ENCODE measurements at regions not wholly inside any gene's neighbourhood (a gene's known extent, or its start where the extent isn't known, plus 50 kb on each side); places are given as distances from the start of the nearest gene placed in this dataset.

DNA sequence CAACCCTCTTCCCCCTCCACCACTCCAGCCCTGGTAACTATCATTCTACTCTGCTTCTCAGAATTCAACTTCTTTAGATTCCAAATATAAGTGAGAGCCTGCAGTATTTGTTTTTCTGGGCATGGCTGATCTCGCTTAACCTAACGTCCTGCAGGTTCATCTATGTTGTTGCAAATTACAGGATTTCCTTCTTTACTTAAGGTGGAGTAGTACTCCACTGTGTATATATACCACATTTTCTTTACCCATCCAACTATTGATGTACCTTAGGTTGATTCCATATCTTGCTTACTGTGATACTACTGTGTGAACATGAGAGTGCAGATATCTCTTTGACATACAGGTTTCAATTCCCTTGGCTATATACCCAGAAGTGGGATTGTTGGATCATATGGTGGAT is 106.3 kb upstream of the ZNF366 start:
- H3K27me3 ChIP-seq, result no peaks in the 10 kb centered on the region
- 86 to 95% (median 88%) methylated on average over 2 of the region's 2 CpGs for WGBS, 4 donors
- no peak overlapping the region for H3K4me3 ChIP-seq

GRCh38 chr5:72612810-72613209 is 105.6 kb upstream of the ZNF366 start:
- intact Hi-C loops (cut with DNase I), result no loop called here
- Histone ChIP-seq H3K9me3 (replicated peaks in 1 of 3) (no peaks in the 10 kb centered on the region), H3K27me3 (no peaks in the 10 kb centered on the region), H3K4me1 (replicated peaks in 1 of 2) (peaks cover 0 to 3% of the 10 kb centered on the region in 2 donors), H3K36me3 (replicated peaks in 1 of 2) (no peaks in the 10 kb centered on the region), H3K27ac (no peak overlapping the region), H3K4me3 (no peak overlapping the region)
- TF ChIP-seq, protein P1, sequence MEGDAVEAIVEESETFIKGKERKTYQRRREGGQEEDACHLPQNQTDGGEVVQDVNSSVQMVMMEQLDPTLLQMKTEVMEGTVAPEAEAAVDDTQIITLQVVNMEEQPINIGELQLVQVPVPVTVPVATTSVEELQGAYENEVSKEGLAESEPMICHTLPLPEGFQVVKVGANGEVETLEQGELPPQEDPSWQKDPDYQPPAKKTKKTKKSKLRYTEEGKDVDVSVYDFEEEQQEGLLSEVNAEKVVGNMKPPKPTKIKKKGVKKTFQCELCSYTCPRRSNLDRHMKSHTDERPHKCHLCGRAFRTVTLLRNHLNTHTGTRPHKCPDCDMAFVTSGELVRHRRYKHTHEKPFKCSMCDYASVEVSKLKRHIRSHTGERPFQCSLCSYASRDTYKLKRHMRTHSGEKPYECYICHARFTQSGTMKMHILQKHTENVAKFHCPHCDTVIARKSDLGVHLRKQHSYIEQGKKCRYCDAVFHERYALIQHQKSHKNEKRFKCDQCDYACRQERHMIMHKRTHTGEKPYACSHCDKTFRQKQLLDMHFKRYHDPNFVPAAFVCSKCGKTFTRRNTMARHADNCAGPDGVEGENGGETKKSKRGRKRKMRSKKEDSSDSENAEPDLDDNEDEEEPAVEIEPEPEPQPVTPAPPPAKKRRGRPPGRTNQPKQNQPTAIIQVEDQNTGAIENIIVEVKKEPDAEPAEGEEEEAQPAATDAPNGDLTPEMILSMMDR (IDR thresholded peaks at IDR 0.05), result no peak
- no peak for TF ChIP-seq POLR2A (IDR thresholded peaks at IDR 0.05)
- 80 to 100% (median 91%) methylated on average over 2 of the region's 2 CpGs for WGBS, 4 donors
- DNase-seq, result no peak

More for the DNA sequence above, 106.3 kb upstream of the ZNF366 start:
- H3K36me3 ChIP-seq (replicated peaks in 1 of 2), result no peaks in the 10 kb centered on the region
- H3K27ac ChIP-seq, result no peak overlapping the region
- peaks cover 0 to 3% of the 10 kb centered on the region in 2 donors for H3K4me1 ChIP-seq (replicated peaks in 1 of 2)
- no peak for TF ChIP-seq POLR2A (IDR thresholded peaks at IDR 0.05)
- TF ChIP-seq, protein P1 (IDR thresholded peaks at IDR 0.05), result no peak
- H3K9me3 ChIP-seq (replicated peaks in 1 of 3), result no peaks in the 10 kb centered on the region
- intact Hi-C loops (cut with DNase I), result no loop called here
- no peak for DNase-seq

- H3K27ac ChIP-seq, result no peak overlapping the region
- H3K27me3 ChIP-seq, result no peaks in the 10 kb centered on the region
- TF ChIP-seq POLR2A (IDR thresholded peaks at IDR 0.05), result no peak
- TF ChIP-seq, protein P1 (IDR thresholded peaks at IDR 0.05), result peak; percentile 80 to 95 (median 84)
- H3K9me3 ChIP-seq (replicated peaks in 1 of 3), result no peaks in the 10 kb centered on the region
- H3K36me3 ChIP-seq (replicated peaks in 1 of 2), result no peaks in the 10 kb centered on the region
- peaks cover 0 to 3% of the 10 kb centered on the region in 2 donors for H3K4me1 ChIP-seq (replicated peaks in 1 of 2)
- intact Hi-C loops (cut with DNase I), result no loop called here
- H3K4me3 ChIP-seq, result no peak overlapping the region
- peak; percentile 71 to 92 (median 81) for DNase-seq
- 20 to 21% (median 20%) methylated on average over 6 of the region's 6 CpGs for WGBS, 4 donors
Measured at GRCh38 chr5:72611118-72611730, 104.0 kb upstream of the ZNF366 start.

DNA sequence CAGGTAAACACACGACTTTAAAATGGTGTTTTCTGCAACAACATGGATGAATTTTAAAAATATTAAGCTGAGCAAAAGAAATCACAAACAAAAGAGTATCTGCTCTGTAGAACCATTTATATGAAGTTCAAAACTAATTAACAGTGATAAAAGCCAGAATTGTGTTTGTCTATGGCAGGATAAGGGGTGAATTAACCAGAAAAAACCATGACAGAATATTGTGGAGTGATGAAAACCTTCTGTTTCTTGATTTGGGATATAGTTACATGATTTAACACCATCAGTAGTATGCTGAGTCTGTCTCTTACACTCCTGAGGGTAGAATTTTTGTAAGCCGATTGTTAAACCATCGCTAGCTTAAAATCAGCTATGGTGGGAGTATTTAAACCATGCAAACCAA is 101.7 kb upstream of the ZNF366 start:
- no peak for DNase-seq
- Histone ChIP-seq H3K4me3 (no peak overlapping the region), H3K27ac (no peak overlapping the region), H3K36me3 (replicated peaks in 1 of 2) (no peaks in the 10 kb centered on the region), H3K9me3 (replicated peaks in 1 of 3) (no peaks in the 10 kb centered on the region), H3K27me3 (no peaks in the 10 kb centered on the region), H3K4me1 (replicated peaks in 1 of 2) (peaks cover 0 to 7% of the 10 kb centered on the region in 2 donors)
- TF ChIP-seq, protein P1 (IDR thresholded peaks at IDR 0.05), result no peak
- TF ChIP-seq POLR2A (IDR thresholded peaks at IDR 0.05), result no peak
- intact Hi-C loops (cut with DNase I), result no loop called here
- 81 to 90% (median 86%) methylated on average over 3 of the region's 3 CpGs for WGBS, 4 donors
